ENCODE measurements at regions not wholly inside any gene's neighbourhood (a gene's known extent, or its start where the extent isn't known, plus 50 kb on each side); places are given as distances from the start of the nearest gene placed in this dataset.

DNA sequence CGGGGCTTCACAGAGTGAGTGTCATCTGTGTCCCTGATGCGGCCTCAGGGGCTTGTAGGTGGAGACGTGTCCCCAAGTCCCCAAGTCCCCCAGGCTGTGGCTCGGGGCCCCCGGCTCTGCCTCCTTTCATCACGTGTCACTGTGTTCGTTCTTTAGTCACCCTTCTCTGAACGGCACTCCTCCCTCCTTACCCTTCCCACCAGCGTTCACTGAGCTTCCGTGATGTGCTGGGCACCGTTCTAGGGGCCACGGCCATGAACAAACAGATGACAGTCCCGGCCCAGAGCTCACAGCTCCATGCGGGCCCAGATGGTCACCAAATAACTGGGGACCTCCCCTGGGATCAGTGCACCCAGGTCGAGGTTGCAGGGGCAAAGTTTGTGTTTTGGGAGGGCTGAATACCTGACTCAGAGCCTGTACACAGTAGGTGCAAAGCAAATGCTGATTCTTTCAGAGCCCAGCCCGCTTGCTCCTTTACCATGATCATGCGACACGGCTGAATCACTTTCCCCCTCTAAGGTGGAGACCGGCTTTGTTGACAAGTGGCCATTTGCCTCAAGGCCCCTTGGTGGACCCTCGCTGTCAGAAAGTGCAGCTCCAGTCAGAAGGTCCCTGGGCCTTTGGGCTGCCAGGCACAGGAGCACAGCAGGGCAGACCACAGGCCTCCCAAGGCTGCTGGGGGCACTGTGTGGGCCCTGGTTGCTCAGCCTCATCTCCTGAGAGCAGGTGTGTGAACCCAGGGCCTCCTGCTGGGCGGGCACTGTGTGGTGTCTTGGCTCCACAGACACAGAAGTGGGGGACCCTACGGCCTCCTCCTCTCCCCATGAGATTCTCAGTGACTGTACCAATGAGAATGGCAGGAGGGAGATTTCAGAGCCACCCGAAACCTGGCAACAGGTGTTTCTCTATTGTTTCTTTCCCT, 592.5 kb downstream of the PTPRU start:
- TF ChIP-seq, protein P1, sequence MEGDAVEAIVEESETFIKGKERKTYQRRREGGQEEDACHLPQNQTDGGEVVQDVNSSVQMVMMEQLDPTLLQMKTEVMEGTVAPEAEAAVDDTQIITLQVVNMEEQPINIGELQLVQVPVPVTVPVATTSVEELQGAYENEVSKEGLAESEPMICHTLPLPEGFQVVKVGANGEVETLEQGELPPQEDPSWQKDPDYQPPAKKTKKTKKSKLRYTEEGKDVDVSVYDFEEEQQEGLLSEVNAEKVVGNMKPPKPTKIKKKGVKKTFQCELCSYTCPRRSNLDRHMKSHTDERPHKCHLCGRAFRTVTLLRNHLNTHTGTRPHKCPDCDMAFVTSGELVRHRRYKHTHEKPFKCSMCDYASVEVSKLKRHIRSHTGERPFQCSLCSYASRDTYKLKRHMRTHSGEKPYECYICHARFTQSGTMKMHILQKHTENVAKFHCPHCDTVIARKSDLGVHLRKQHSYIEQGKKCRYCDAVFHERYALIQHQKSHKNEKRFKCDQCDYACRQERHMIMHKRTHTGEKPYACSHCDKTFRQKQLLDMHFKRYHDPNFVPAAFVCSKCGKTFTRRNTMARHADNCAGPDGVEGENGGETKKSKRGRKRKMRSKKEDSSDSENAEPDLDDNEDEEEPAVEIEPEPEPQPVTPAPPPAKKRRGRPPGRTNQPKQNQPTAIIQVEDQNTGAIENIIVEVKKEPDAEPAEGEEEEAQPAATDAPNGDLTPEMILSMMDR (IDR thresholded peaks at IDR 0.05), result no peak
- TF ChIP-seq POLR2A (IDR thresholded peaks at IDR 0.05) (no peak), POLR2AphosphoS5 (IDR thresholded peaks at IDR 0.05) (no peak)
